GM19240 (cell line): ENCODE measurements at regions not wholly inside any gene's neighbourhood (a gene's known extent, or its start where the extent isn't known, plus 50 kb on each side); places are given as distances from the start of the nearest gene placed in this dataset.

Experiments used
- DNase-seq: peaks from one replicate; pipeline ENCODE4 v3.0.0; 2011; ENCODE audit warnings: low spot score; ENCODE audit not compliant: insufficient read length

DNA sequence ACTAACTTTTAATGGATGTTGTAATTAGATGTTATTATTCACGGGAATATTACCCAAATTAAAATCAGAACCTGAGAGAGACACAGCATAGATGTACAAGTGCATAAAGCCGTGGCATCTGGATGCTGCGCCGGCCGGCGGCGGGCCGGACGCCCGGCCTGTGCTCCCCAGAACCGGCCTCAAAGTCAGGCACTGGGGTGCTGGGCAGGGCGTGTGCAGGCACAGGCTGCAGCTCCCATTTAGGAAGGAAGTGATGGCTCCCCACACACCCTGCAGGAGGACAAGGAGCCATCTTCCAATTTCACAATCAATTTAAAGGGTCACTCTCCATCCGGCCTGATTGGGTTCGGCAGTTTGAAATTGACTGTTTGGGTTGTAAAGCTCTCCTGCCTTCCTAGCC lies 367.7 kb upstream of the SALL3 start:
- DNase-seq: no peak

DNA sequence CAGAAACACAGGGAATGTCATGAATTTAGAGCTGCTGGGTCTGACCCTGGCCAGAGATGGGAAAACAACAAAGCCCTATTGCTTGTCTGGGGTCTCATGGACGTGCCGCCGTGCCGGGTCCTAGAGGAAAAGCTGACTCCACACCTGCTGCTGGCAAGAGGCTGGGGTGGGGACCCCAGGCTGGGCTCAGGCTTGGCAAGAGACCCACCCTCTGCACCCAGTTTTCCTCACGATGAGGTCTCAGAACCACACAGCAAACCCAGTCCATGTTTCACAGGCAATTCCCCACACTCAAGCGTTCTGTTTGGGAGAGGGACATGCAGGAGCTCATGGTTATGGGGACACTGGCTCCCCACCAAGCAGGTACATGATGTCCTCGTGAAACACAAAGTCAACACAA lies 367.3 kb upstream of the SALL3 start:
- DNase-seq: no peak

DNA sequence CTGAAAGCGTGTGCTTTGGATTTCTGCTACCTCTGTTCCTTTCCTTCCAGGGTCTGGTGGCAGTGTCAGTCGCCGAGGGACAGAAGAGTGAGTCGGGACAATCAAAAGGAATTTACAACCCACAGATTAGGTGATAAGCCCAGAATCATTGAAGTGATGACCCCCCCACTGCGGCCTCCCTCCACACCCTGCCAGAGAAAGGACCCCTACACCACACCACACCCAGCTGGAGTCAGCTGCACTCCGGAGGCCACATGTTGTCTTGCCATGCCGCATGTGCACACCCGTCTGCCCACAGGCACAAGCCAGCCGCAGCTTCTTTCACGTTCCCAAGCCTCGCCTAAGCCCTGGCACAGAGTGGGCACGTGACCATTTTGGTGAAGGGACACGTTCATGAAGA lies 366.8 kb upstream of the SALL3 start:
- no peak for DNase-seq

DNA sequence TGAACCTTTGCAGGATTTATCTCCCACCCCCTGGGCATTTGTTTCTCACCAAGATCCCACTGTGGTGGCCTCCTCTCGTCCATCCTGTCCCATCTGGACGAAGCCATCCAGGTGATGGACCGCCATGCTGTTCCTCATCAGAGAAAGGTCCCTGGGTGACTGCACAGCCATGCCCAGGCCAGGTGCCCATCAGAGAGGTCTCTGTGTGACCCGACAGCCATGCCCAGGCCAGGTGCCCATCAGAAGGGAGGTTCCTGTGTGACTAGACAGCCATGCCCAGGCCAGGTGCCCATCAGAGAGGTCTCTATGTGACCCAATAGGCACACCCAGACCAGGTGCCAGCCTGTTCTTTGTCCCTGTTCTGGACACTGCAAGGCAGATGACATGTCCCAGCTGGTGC lies 360.9 kb upstream of the SALL3 start:
- DNase-seq: no peak

DNA sequence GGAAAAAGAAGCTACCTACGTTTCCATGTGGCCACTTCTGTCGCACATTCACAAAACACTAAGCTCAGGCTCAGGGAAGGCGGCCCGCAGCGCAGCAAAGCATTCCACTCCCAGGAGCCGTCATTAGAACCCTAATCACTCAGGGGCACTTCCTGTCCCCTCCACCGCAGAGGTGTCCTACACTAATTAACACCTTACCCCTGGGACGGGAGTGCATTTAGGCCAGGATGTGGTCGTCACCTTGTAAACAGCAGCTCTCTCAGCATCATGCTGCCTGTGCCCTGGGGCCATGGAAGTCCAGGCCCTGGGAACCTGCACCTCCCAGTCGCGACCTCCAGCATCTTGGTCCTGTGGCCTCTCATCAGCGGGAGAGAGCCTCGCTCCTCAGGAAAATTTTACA lies 359.8 kb upstream of the SALL3 start:
- DNase-seq: no peak

DNA sequence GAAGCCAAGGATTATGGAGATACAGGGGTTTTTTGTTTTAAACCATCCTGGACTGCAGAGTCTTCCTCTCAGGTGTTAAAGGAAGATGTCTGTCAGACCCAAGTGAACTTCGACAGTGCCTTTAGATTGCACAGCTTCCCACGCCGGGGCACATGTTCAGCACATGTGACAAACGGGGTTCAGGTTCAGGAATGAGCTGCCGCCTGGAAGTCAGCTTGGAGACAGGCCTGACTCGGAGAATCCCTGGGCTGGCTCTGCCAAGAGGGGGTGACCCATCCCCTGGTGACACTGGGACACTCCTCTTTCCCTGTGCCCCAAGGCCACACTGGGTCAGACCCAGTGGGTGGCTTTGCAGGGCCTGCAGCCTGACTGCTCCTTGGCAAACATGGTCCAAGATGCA lies 359.3 kb upstream of the SALL3 start:
- DNase-seq: no peak

DNA sequence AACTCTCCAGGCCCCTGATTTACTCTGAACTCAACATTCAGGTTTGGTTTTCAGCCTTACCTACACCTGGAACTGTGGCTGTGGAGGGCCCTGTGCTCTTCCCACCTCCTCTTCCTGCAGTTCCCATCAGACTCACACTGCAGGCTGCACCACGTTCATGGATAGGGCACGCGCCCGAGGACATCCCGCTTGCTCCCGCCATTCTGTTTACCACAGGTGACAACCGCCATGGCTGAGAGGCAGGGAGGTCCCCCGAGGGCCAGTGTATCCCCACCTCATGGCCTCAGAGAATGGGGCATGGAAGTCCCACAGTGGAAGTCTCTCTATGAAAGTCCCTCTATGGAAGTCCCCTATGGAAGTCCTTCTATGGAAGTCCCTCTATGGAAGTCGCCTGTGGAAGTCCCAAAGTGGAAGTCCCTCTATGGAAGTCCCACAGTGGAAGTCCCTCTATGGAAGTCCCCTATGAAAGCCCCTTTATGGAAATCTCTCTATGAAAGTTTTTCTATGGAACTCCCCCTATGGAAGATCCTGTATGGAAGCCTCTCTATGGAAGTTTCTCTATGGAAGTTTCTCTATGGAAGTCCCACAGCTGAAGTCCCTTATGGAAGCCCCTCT lies 358.4 kb upstream of the SALL3 start:
- DNase-seq: no peak

DNA sequence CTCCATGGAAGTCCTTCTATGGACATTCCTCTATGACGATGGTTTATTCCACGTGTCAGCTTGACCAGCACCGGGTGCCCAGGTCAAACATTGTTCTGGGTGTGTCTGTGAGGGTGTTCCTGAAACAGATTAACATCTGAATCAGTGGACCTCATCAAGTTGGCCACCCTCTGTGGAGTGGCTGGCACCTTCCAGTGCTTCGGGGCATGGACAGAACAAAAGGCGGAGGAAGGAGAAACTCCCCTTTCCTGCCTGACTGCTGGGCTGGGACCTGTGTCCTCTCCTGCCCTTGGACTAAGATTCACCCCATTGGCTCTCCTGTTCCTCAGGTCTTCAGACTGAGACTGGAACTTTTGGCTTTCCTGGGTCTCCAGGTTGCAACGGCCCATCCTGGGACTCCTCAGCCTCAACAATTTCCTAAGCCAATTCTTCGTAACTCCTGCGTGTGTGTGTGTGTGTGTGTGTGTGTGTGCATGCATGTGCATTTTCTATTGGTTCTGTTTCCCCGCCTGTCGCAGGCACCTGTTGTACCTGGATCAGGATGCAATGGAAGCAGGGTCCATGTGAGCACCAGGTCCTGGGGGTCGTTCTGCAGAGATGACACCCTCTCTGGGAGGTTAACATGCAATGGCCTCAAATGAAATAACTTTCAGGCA lies 357.2 kb upstream of the SALL3 start:
- DNase-seq: no peak

DNA sequence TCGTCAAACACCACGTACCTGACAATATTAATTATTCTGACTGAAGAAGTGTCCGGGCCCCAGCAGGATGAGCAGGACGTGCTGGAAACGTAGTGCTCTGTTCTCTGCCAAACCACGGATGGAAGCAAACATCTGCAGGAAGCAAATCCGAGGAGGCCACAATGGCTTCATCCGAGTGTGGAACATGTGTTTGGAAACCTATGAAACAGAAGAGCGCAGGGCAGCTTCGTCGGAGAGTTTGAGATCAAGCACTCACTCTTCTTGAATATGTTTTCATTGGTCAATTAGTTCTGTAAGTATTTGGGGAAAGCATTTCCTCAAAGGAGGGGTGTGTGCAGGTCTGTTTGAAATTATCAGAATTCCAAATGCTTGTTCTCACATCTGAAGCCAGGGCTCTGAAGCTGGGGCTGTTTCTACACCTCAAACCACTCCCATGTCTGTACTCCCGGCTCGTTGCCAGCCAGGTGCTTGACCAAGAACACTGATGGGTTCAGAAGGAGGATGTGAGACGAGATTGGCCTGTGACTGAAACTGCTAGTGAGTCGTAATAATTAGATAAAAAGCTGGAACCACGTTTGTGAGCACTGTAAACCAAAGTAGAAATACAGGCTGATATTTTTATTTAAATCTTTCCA lies 356.6 kb upstream of the SALL3 start:
- DNase-seq: no peak

DNA sequence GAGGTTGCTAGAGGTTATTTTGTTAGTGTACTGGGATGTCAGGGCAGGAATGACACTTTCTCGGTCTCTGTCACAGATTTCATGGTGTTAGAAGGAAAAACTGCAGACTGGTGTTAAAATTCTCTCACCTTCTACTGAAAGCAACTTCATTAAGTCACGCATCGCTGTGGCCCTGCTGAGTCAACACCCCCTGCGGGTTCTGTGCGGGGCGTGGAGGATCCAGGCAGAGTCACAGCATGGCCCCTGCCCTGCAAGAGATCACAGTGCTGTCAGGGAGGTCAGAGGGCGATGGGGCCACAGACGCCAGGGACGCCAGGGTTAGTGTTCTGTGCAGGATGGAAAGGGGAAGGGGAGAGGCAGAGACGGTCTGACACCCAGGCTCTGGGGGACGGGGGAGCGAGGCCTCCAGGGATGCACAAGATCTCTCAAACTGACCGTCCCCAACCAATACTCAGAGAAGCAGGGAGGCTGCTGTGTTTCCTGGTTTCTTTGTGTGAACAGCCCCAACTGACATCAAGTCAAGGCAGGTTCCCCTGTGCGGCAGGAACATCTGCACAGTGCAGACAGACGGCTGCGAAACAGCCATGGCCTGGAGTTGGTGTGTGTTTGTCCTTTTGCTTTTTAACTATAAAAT lies 354.9 kb upstream of the SALL3 start:
- no peak for DNase-seq

DNA sequence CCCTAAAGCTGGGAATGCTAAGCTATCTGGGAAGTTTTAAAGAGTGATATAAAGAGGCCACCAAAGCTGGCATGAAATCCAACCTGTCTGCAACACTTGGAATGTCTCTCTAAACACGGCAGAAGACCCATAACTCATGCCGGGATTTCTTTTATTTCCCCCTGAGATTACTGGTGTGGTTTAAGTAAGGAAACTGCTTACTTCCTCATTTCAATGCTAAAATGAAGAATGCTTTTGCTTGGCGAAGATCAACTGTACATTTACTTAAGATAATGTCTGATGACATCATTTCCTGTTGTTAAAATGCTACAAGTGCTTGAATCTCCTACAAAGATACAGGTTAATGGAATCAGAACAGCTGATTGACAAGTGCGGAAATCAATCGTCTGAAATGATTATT lies 353.8 kb upstream of the SALL3 start:
- DNase-seq: no peak

DNA sequence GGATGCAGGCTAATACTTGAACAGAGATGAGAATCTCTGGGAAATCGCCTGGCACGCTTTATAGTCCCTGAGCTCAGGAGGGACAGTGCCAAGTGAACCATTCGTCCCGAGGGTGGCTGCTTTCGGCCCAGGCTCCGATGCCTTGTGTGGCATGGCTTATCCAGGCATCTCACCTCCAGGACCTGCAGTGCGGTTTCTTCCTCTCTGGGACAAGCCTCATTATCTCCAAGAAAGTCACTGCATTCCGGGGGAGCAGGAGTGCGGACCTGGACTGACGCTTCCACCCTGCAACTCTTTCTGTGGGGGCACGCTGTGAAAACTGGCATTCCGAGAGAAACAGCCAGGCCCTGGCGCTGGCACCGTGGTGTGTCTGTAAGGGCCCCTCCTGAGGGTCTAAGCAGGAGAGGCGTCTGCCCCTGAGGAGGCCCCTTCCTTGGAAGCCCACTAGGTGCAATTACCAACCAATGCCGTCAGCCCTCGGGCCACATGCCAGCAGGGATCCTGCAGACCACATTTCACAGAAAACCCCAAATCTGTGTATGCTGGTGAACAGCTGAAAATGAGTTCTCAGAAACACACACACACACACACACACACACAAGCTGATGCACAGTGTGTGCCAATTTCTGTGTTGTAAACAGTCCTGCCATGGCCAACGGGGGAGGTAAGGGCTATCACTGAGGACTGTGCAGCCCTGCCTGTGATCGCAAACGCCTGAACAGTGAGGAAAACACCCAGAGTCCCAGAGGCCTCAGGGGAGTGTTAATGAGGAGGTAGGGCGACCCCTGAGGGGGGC lies 351.9 kb upstream of the SALL3 start:
- DNase-seq: no peak

DNA sequence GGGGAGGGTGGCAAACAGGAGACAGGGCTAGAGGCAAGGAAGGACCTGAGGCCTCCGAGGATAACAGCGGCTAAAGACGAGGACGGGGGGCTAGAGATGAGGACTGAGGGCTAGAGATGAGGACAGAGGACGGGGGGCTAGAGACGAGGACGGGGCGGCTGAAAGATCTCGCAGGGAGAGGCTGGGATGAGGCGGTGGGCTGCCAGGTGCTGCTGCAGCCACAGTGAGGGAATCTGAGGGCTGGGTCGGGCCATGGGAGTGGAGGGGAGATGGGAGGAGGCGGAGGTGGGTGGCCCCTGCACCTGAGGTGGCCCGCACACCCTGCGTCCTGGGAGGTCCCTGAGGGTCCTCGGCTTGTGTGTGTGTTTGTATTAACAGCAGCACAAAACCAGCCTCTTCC lies 350.2 kb upstream of the SALL3 start:
- no peak for DNase-seq

DNA sequence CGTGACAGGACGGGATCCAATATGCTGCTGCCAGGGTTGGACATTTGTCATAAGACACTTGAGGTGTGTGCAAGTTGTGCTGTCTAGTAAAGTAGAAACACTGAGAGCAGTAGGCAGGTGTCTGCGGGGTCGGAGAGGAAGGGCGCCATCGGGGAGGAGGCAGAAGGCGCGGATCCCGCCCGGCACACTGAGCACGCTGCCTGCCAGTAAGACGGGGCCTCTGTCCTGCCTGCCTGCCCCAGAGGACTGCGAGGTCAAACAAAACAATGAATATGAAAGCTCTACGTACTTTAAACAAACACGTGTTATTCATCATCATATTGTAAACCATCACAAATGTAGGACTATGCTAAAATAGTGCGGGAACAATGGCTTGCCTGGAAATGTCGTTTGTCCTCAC lies 349.3 kb upstream of the SALL3 start:
- no peak for DNase-seq

DNA sequence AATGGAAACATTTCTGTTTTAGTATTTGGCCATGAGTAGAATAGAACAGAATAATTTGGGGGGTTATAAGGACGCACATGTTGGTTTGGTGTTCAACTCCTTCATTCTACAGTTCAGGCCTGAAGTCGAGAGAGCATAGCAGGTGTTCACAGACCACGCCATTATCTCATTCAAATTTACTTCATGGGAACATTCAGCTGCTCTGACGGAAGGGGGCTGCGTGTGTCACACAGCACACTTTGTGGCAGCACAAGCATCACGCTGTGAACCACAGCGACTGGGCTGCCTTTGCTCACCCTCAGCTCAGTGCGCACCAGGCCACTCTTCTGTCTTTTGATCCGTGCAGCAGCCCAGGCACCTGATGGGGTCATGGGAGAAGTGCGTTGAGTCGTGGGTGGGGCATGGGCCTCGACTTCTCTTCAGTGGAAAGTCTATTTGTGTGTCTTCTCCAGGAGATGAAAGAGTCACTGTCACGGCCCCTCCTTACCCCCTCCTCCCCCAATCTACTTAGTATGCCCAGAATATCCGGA lies 348.6 kb upstream of the SALL3 start:
- no peak for DNase-seq

DNA sequence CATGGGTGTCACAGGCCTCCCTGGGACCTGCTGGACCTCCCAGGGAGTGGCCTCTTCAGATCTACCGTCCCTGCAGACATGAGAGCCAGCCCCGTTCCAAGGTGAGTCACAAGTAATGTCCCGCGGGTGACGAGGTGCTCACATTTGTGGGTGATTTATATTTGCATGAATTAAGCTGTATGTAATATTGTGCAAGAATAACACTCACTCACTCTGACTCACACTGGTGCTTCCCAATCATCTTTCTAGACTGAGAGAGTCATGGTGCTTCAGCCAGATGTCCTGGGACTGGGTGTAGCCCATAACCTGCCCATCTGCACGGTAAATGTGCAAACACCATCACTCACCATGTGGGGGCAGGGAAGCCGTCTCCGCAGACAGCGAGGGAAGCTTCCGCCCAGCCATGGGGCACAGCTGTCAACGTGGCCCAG lies 347.5 kb upstream of the SALL3 start:
- no peak for DNase-seq

DNA sequence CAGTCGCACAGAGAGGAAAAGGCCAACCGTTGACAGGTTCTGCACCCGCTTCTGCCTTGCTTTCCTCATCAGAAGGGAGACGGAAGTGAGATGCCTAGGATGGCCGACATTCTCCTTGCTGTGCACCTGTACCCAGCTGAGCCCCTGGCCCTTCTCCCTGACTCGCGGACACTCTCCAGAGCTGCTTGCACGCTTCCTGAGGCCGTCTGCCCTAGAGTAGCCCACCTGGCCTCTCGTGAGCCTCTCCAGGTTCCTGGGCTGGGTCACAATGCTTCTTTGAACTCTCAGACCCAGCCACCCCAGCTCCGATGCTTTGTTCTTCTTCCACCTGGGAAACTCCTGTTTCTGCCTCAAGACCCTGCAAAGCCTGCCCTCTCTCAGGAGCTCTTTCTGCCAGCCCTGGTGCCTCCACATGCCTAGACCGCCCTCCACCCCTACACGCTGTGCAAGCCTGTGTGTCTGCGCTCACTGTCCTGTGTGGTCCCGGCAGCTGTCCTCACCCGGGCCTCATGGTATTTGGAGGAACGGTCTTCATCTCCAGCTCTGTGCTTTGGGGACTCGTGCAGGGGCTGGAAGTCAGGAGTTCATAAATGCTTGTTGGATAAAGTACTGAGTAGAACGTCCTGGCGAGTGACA lies 345.4 kb upstream of the SALL3 start:
- DNase-seq: no peak

DNA sequence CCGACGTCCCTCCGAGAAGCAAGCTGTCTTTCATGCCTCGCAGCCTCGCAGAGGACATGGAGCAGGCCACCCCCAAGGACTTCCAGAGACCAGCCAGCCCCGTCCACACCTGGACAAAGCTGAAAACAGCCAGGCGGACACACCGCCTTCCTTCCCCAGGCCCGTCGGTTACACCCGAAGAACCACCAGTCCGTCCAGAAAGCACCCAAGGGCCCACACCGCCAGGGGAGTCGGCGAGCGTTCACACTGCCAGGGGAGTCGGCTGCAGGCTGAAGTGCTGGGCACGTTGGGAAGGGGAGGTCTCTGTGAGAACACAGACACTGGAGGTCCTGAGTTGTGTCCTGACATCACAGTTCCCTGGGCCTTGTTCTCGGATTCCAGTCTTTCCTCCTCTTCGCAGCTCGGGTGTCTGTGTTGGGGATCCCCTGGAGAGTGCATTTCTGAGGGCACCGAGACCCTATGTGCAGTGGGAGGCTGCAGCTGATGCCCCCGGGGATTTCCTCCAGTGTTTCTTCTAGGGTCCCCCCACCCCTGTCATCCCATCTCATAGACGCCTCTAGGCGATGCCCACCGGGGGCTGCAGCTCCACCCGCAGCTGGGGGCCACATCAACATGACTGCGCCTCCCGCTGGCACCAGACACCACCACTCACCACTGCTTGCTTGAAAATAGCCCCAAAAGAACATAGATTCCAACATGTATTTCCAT lies 344.4 kb upstream of the SALL3 start:
- no peak for DNase-seq

DNA sequence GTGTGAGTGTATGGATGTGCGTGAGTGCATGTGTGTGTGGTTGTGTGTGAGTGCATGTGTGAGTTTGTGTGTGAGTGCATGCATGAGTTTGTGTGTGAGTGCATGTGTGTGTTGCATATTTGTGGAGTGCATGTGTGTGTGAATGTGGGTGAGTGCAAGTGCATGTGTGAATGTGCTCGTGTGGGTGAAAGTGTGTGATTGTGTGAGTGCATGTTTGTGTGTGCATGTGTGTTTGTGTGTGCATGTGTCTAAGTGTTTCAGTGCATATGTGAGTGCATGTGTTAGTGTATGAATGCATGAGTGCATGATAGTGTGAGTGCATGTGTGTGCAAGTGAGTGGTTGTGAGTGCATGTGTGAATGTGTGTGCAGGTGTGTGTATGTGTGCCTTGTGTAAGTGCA lies 343.4 kb upstream of the SALL3 start:
- no peak for DNase-seq
